H9 (cell line): ENCODE measurements at regions not wholly inside any gene's neighbourhood (a gene's known extent, or its start where the extent isn't known, plus 50 kb on each side); places are given as distances from the start of the nearest gene placed in this dataset.

Experiments used
- DNase-seq: peaks from one replicate; pipeline ENCODE4 v3.0.0-alpha.2; 2017
- H2AFZ ChIP-seq: one replicate; pipeline ENCODE4 v1.6.1; 2013; ENCODE audit warnings: mild to moderate bottlenecking, low read length, control low read depth, moderate library complexity
- H2AK5ac ChIP-seq: 2 replicates; pipeline ENCODE4 v1.6.1; 2013; ENCODE audit warnings: low read length, control low read depth, mixed read lengths; ENCODE audit not compliant: insufficient read length
- H2BK120ac ChIP-seq: one replicate; pipeline ENCODE4 v1.6.1; 2013; ENCODE audit warnings: low read depth, mild to moderate bottlenecking, low read length, control low read depth, inconsistent platforms; ENCODE audit not compliant: poor library complexity, severe bottlenecking
- H2BK12ac ChIP-seq: 2 replicates; pipeline ENCODE4 v1.6.1; 2013; ENCODE audit warnings: low read length, control low read depth, mixed read lengths, low read depth; ENCODE audit not compliant: insufficient read length
- H2BK15ac ChIP-seq: 2 replicates; pipeline ENCODE4 v1.6.1; 2013; ENCODE audit warnings: low read depth, low read length, control low read depth
- H2BK20ac ChIP-seq: one replicate; pipeline ENCODE4 v1.6.1; 2013; ENCODE audit warnings: low read depth, mild to moderate bottlenecking, low read length, control low read depth, inconsistent platforms; ENCODE audit not compliant: poor library complexity, severe bottlenecking
- H2BK5ac ChIP-seq: 2 replicates; pipeline ENCODE4 v1.6.1; 2013; ENCODE audit warnings: low read length, control low read depth, mixed read lengths; ENCODE audit not compliant: insufficient read length
- H3K14ac ChIP-seq: 2 replicates; pipeline ENCODE4 v1.6.1; 2013; ENCODE audit warnings: low read length, control low read depth; ENCODE audit not compliant: insufficient read depth
- H3K18ac ChIP-seq: 2 replicates; pipeline ENCODE4 v1.6.1; 2013; ENCODE audit warnings: low read depth, mild to moderate bottlenecking, mixed read lengths, low read length, control low read depth; ENCODE audit not compliant: insufficient read length
- H3K23ac ChIP-seq: 2 replicates; pipeline ENCODE4 v1.6.1; 2013; ENCODE audit warnings: low read length, control low read depth, mixed read lengths, low read depth; ENCODE audit not compliant: insufficient read length
- H3K23me2 ChIP-seq: 2 replicates; pipeline ENCODE4 v1.6.1; 2013; ENCODE audit warnings: low read depth, mild to moderate bottlenecking, mixed read lengths, low read length, control low read depth; ENCODE audit not compliant: insufficient read length, poor library complexity, severe bottlenecking
- H3K27ac ChIP-seq: 2 replicates; pipeline ENCODE4 v1.5.1; 2013; ENCODE audit warnings: low read length, control low read depth, mixed read lengths, low read depth; ENCODE audit not compliant: insufficient read length
- H3K27me3 ChIP-seq: 2 replicates; pipeline ENCODE4 v1.6.1; 2013; ENCODE audit warnings: low read length, control low read depth, inconsistent platforms; ENCODE audit not compliant: insufficient read depth
- H3K4ac ChIP-seq: 2 replicates; pipeline ENCODE4 v1.6.1; 2013; ENCODE audit warnings: low read depth, mild to moderate bottlenecking, control low read depth, inconsistent platforms, low read length, moderate library complexity
- H3K4me1 ChIP-seq: 2 replicates; pipeline ENCODE4 v1.6.1; 2013; ENCODE audit warnings: low read length, control low read depth, inconsistent platforms; ENCODE audit not compliant: insufficient read depth
- H3K4me2 ChIP-seq: 2 replicates; pipeline ENCODE4 v1.6.1; 2013; ENCODE audit warnings: low read length, control low read depth, mixed read lengths; ENCODE audit not compliant: insufficient read length, insufficient read depth
- H3K56ac ChIP-seq: 2 replicates; pipeline ENCODE4 v1.6.1; 2013; ENCODE audit warnings: low read depth, mild to moderate bottlenecking, mixed read lengths, low read length, control low read depth; ENCODE audit not compliant: insufficient read length
- H3K79me1 ChIP-seq: 2 replicates; pipeline ENCODE4 v1.6.1; 2013; ENCODE audit warnings: low read depth, mild to moderate bottlenecking, moderate library complexity, low read length, control low read depth, inconsistent platforms; ENCODE audit not compliant: insufficient read depth, poor library complexity, severe bottlenecking
- H3K79me2 ChIP-seq: 2 replicates; pipeline ENCODE4 v1.6.1; 2013; ENCODE audit warnings: low read length, control low read depth, inconsistent platforms; ENCODE audit not compliant: insufficient read depth
- H3K9ac ChIP-seq: 2 replicates; pipeline ENCODE4 v1.6.1; 2013; ENCODE audit warnings: low read length, control low read depth, mixed read lengths; ENCODE audit not compliant: insufficient read length; ENCODE audit errors: extremely low read depth
- H3K9me3 ChIP-seq: one replicate; pipeline ENCODE4 v1.6.1; 2013; ENCODE audit warnings: low read depth, low read length, inconsistent platforms; ENCODE audit not compliant: control insufficient read depth
- H3T11ph ChIP-seq: one replicate; pipeline ENCODE4 v1.6.1; 2013; ENCODE audit warnings: mild to moderate bottlenecking, low read length, control low read depth, inconsistent platforms
- H4K20me1 ChIP-seq: one replicate; pipeline ENCODE4 v1.6.1; 2013; ENCODE audit not compliant: control insufficient read depth, insufficient read length, insufficient read depth
- H4K5ac ChIP-seq: 2 replicates; pipeline ENCODE4 v1.6.1; 2013; ENCODE audit warnings: low read depth, mild to moderate bottlenecking, mixed read lengths, low read length, control low read depth; ENCODE audit not compliant: insufficient read length
- H4K8ac ChIP-seq: replicated peaks from 2 replicates; pipeline ENCODE4 v1.6.1; 2013; ENCODE audit warnings: low read length, control low read depth, mixed read lengths, low read depth; ENCODE audit not compliant: insufficient read length
- H4K91ac ChIP-seq: 2 replicates; pipeline ENCODE4 v1.6.1; 2013; ENCODE audit warnings: low read depth, mild to moderate bottlenecking, moderate library complexity, mixed read lengths, low read length, control low read depth; ENCODE audit not compliant: insufficient read length
- H3K27ac Mint-ChIP-seq, 3 experiments: 2 replicates in 2 of 3; 3 replicates in 1 of 3; pipeline ENCODE4 v1.8.0; 2020 to 2021; ENCODE audit warnings: mixed read lengths in 3 of 3, mild to moderate bottlenecking in 1 of 3, moderate library complexity in 1 of 3
- H3K27me3 Mint-ChIP-seq: 2 replicates; pipeline ENCODE4 v1.8.0; 2021; ENCODE audit warnings: low read depth, mild to moderate bottlenecking, moderate library complexity, mixed read lengths
- H3K36me3 Mint-ChIP-seq, 3 experiments: 2 replicates in 2 of 3; 3 replicates in 1 of 3; pipeline ENCODE4 v1.8.0; 2020 to 2021; ENCODE audit warnings: low read depth in 3 of 3, mixed read lengths in 3 of 3; ENCODE audit not compliant: insufficient read depth in 1 of 3
- H3K4me1 Mint-ChIP-seq, 2 experiments: 2 replicates each; pipeline ENCODE4 v1.8.0; 2020; ENCODE audit warnings: mixed read lengths in 2 of 2
- H3K4me3 Mint-ChIP-seq, 2 experiments: 2 replicates in 1 of 2; 3 replicates in 1 of 2; pipeline ENCODE4 v1.8.0; 2020 to 2021; ENCODE audit warnings: mild to moderate bottlenecking in 2 of 2, mixed read lengths in 2 of 2, moderate library complexity in 1 of 2
- H3K9me3 Mint-ChIP-seq, 2 experiments: 2 replicates in 1 of 2; 3 replicates in 1 of 2; pipeline ENCODE4 v1.8.0; 2020; ENCODE audit warnings: mild to moderate bottlenecking in 2 of 2, mixed read lengths in 2 of 2, moderate library complexity in 1 of 2
- CTCF ChIP-seq: fragments of 200-600 bp; sonication (generic); conservative IDR thresholded peaks from 3 replicates; pipeline ENCODE4 v1.8.0; 2021; ENCODE audit warnings: antibody characterized with exemption, mild to moderate bottlenecking
- WGBS: extraction: QIAGEN DNeasy Blood & Tissue Kit; methylation state at CpG from one replicate; pipeline ENCODE4 v1.1.7; 2013; ENCODE audit warnings: missing lambda C conversion rate, low lambda C conversion rate, mixed read lengths; ENCODE audit not compliant: insufficient read length; ENCODE audit errors: extremely low coverage; 5-methylcytosine and 5-hydroxymethylcytosine counted together

- no peak overlapping the region for H3K4me3 Mint-ChIP-seq
- H2BK5ac ChIP-seq, result no peak overlapping the region
- H3K36me3 Mint-ChIP-seq, result peaks cover 0 to 4% (median 2%) of the 10 kb centered on the region in 3 experiments; a peak in 1 of 7 replicates
Observed at GRCh38 chr4:107392951-107393350, 327.1 kb downstream of the PAPSS1 start.

More at GRCh38 chr4:107392951-107393350, 327.1 kb downstream of the PAPSS1 start:
- H3K9ac ChIP-seq, result no peak overlapping the region
- no peaks in the 10 kb centered on the region for H4K20me1 ChIP-seq
- H2BK20ac ChIP-seq, result no peak overlapping the region
- Mint-ChIP-seq H3K4me1 (peaks cover 10% of the 10 kb centered on the region in 2 experiments), H3K27ac (0 out of 7 replicates have a peak overlapping the region, but pooled peaks of 1 of the 3 experiments have one; percentile 9), H3K9me3 (peaks cover 0 to 8% of the 10 kb centered on the region in 2 experiments; a peak in 3 of 5 replicates), H3K27me3 (no peaks in the 10 kb centered on the region)
- no peak overlapping the region for H3K4me2 ChIP-seq
- no peak for DNase-seq
- H3K79me1 ChIP-seq, result no peaks in the 10 kb centered on the region
- no peak overlapping the region for H3K27ac ChIP-seq
- no peak overlapping the region for H3T11ph ChIP-seq
- H4K5ac ChIP-seq, result no peak overlapping the region
- H2AK5ac ChIP-seq, result no peak overlapping the region
- no peak overlapping the region for H2BK120ac ChIP-seq
- H3K27me3 ChIP-seq, result no peaks in the 10 kb centered on the region
- no peak overlapping the region for H3K4ac ChIP-seq
- H2BK15ac ChIP-seq, result no peak overlapping the region
- no peak overlapping the region for H2BK12ac ChIP-seq
- H3K79me2 ChIP-seq, result no peaks in the 10 kb centered on the region
- peak overlapping the region; percentile 6 for H2AFZ ChIP-seq
- H3K23me2 ChIP-seq, result no peaks in the 10 kb centered on the region
- H3K23ac ChIP-seq, result no peak overlapping the region
- H4K91ac ChIP-seq, result no peak overlapping the region
- no peaks in the 10 kb centered on the region for H3K9me3 ChIP-seq
- H3K14ac ChIP-seq, result no peak overlapping the region
- no peaks in the 10 kb centered on the region for H3K4me1 ChIP-seq
- WGBS, result no CpG with 5 or more reads among the region's 2 CpGs
- TF ChIP-seq CTCF, result no peak
- no peak overlapping the region for H4K8ac ChIP-seq
- no peak overlapping the region for H3K18ac ChIP-seq
- no peak overlapping the region for H3K56ac ChIP-seq
